ENCODE measurements at regions not wholly inside any gene's neighbourhood (a gene's known extent, or its start where the extent isn't known, plus 50 kb on each side); places are given as distances from the start of the nearest gene placed in this dataset.

- TF ChIP-seq CTCF (IDR thresholded peaks at IDR 0.05) (no peak), POLR2A (IDR thresholded peaks at IDR 0.05) (no peak)
Measured at GRCh38 chr4:184558996-184559395, 84.6 kb upstream of the IRF2 start.
